Vagina (tissue), 2 donors: ENCODE measurements at regions not wholly inside any gene's neighbourhood (a gene's known extent, or its start where the extent isn't known, plus 50 kb on each side); places are given as distances from the start of the nearest gene placed in this dataset.

Experiments
- DNase-seq, 2 donors: peaks; one replicate each; pipeline ENCODE4 v3.0.0-alpha.2; 2017; ENCODE audit errors: extremely low spot score in 2 of 2
- H3K27ac ChIP-seq: fragments of 200-600 bp; sonication (generic); one replicate; pipeline ENCODE4 v1.5.1; 2019
- H3K27me3 ChIP-seq: fragments of 200-600 bp; sonication (generic); one replicate; pipeline ENCODE4 v1.5.1; 2019
- H3K36me3 ChIP-seq, 2 donors: fragments of 200-600 bp; sonication (generic); one replicate each; pipeline ENCODE4 v1.5.1; 2017 to 2019
- H3K4me1 ChIP-seq: fragments of 200-600 bp; sonication (generic); one replicate; pipeline ENCODE4 v1.5.1; 2019
- H3K4me3 ChIP-seq, 2 donors: fragments of 200-600 bp; sonication (generic); 1 replicate in 1 of 2; 2 replicates in 1 of 2; pipeline ENCODE4 v1.5.1; 2016 to 2019
- H3K9me3 ChIP-seq: fragments of 200-600 bp; sonication (generic); one replicate; pipeline ENCODE4 v1.5.1; 2019
- POLR2A ChIP-seq, 2 donors: fragments of 450-650 bp; IDR thresholded peaks; one replicate each; pipeline ENCODE4 v1.6.1; 2017; ENCODE audit warnings: antibody characterized with exemption in 2 of 2, mild to moderate bottlenecking in 2 of 2, moderate library complexity in 2 of 2
- POLR2AphosphoS5 ChIP-seq, 2 donors: sonication (generic); formaldehyde crosslinking; IDR thresholded peaks; one replicate each; pipeline ENCODE4 v1.9.0; 2017; ENCODE audit warnings: antibody characterized with exemption in 2 of 2, mild to moderate bottlenecking in 2 of 2, low read depth in 1 of 2; ENCODE audit not compliant: insufficient read depth in 1 of 2
- intact Hi-C: fragments of 100-400 bp; cut with DNase I; formaldehyde crosslinking; loops from one replicate; pipeline ENCODE4 v1.15.1; 2023
- TF ChIP-seq, protein P1 (sequence below), 3 experiments: fragments of 450-650 bp in 2 of 3; fragments of 200-600 bp in 1 of 3; sonication (generic) in 1 of 3; IDR thresholded peaks; one replicate each; pipeline ENCODE4 v1.5.1; 2017 to 2019; ENCODE audit warnings: antibody characterized with exemption in 3 of 3, mild to moderate bottlenecking in 2 of 3, moderate library complexity in 2 of 3

GRCh38 chr10:64708884-64709681 is 1187.9 kb downstream of the REEP3 start:
- intact Hi-C loops: no loop called here
- H3K9me3 ChIP-seq: no peaks in the 10 kb centered on the region
- TF ChIP-seq, protein P1, sequence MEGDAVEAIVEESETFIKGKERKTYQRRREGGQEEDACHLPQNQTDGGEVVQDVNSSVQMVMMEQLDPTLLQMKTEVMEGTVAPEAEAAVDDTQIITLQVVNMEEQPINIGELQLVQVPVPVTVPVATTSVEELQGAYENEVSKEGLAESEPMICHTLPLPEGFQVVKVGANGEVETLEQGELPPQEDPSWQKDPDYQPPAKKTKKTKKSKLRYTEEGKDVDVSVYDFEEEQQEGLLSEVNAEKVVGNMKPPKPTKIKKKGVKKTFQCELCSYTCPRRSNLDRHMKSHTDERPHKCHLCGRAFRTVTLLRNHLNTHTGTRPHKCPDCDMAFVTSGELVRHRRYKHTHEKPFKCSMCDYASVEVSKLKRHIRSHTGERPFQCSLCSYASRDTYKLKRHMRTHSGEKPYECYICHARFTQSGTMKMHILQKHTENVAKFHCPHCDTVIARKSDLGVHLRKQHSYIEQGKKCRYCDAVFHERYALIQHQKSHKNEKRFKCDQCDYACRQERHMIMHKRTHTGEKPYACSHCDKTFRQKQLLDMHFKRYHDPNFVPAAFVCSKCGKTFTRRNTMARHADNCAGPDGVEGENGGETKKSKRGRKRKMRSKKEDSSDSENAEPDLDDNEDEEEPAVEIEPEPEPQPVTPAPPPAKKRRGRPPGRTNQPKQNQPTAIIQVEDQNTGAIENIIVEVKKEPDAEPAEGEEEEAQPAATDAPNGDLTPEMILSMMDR (IDR thresholded peaks at IDR 0.05): no peak
- TF ChIP-seq POLR2A (IDR thresholded peaks at IDR 0.05) (no peak), POLR2AphosphoS5 (IDR thresholded peaks at IDR 0.05; ENCODE audit: insufficient read depth in 1 of 2, low read depth in 1 of 2) (no peak)
- no peak for DNase-seq
- no peaks in the 10 kb centered on the region for H3K36me3 ChIP-seq
- H3K27me3 ChIP-seq: no peaks in the 10 kb centered on the region
- no peak overlapping the region for H3K4me3 ChIP-seq
- H3K4me1 ChIP-seq: no peaks in the 10 kb centered on the region
- no peak overlapping the region for H3K27ac ChIP-seq

GRCh38 chr10:64726466-64726865 is 1205.3 kb downstream of the REEP3 start:
- DNase-seq: no peak
- TF ChIP-seq, protein P1 (IDR thresholded peaks at IDR 0.05): no peak
- TF ChIP-seq POLR2A (IDR thresholded peaks at IDR 0.05): no peak
- no peak for TF ChIP-seq POLR2AphosphoS5 (IDR thresholded peaks at IDR 0.05; ENCODE audit: insufficient read depth in 1 of 2, low read depth in 1 of 2)
- no peaks in the 10 kb centered on the region for H3K9me3 ChIP-seq
- H3K27ac ChIP-seq: no peak overlapping the region
- intact Hi-C loops: no loop called here
- H3K27me3 ChIP-seq: no peaks in the 10 kb centered on the region
- no peaks in the 10 kb centered on the region for H3K4me1 ChIP-seq
- no peaks in the 10 kb centered on the region for H3K36me3 ChIP-seq
- no peak overlapping the region for H3K4me3 ChIP-seq

DNA sequence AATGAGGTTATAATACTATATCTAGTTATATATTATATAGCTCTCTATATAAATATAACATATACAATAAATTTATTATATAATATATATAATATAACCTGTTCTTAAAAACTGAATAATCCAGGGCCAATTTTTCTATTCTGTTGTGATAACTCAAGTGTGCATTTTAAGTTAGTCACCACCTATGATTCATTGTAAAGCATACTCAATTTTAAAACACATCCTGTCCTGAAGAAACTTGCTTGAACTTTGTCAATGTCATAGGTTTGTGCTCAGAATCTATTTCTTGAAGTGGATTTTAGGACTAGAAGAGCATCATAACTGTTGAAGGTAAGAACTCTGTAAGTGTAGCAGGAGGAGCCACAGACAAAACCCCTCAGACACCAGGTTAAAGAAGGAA is 1209.8 kb downstream of the REEP3 start:
- intact Hi-C loops: no loop called here
- TF ChIP-seq, protein P1 (IDR thresholded peaks at IDR 0.05): no peak
- TF ChIP-seq POLR2AphosphoS5 (IDR thresholded peaks at IDR 0.05; ENCODE audit: insufficient read depth in 1 of 2, low read depth in 1 of 2): no peak
- no peak for TF ChIP-seq POLR2A (IDR thresholded peaks at IDR 0.05)

DNA sequence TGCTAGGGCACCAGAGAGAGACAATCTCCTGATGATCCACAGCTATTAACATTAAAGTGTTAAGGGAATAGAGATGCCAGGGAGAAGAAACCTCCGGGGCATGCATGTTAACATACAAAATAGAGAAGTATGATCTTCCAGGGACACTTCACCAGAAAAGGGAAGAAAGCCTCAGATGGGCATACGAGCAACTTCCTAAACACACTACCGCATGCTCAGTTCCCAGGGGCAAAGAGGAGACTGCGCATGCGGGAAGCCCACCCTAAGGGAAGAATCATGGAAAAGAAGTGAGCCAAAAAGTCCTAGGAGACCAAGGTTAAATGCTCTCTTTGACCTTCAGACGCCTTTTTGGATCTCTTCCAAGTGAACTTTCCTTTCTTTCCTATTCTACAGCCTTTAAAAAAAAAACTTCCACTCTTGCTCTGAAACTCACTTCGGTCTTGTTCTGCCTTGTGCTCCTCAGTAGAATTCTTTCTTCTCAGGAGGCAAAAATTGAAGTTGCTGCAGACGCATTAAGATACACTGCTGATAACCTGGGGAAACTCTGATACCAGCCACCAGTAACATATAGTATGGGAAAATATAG is 1211.3 kb downstream of the REEP3 start:
- no peak overlapping the region for H3K27ac ChIP-seq
- no peak for TF ChIP-seq POLR2A (IDR thresholded peaks at IDR 0.05)
- TF ChIP-seq POLR2AphosphoS5 (IDR thresholded peaks at IDR 0.05; ENCODE audit: insufficient read depth in 1 of 2, low read depth in 1 of 2): no peak
- TF ChIP-seq, protein P1 (IDR thresholded peaks at IDR 0.05): no peak
- H3K4me3 ChIP-seq: no peak overlapping the region
- no peaks in the 10 kb centered on the region for H3K36me3 ChIP-seq
- no peaks in the 10 kb centered on the region for H3K9me3 ChIP-seq
- no peak for DNase-seq
- no peaks in the 10 kb centered on the region for H3K27me3 ChIP-seq
- intact Hi-C loops: no loop called here
- no peaks in the 10 kb centered on the region for H3K4me1 ChIP-seq

More for the DNA sequence above, 1209.8 kb downstream of the REEP3 start:
- Histone ChIP-seq H3K4me1 (no peaks in the 10 kb centered on the region), H3K27me3 (no peaks in the 10 kb centered on the region), H3K27ac (no peak overlapping the region), H3K36me3 (no peaks in the 10 kb centered on the region), H3K4me3 (no peak overlapping the region), H3K9me3 (no peaks in the 10 kb centered on the region)
- no peak for DNase-seq

- Histone ChIP-seq H3K36me3 (no peaks in the 10 kb centered on the region), H3K27ac (no peak overlapping the region), H3K9me3 (no peaks in the 10 kb centered on the region), H3K4me3 (no peak overlapping the region), H3K4me1 (no peaks in the 10 kb centered on the region), H3K27me3 (no peaks in the 10 kb centered on the region)
- DNase-seq: no peak
- TF ChIP-seq POLR2AphosphoS5 (IDR thresholded peaks at IDR 0.05; ENCODE audit: insufficient read depth in 1 of 2, low read depth in 1 of 2) (no peak), POLR2A (IDR thresholded peaks at IDR 0.05) (no peak)
- TF ChIP-seq, protein P1 (IDR thresholded peaks at IDR 0.05): no peak
- intact Hi-C loops: no loop called here
Observed at GRCh38 chr10:64733980-64734379, 1212.8 kb downstream of the REEP3 start.
